DOHH2 (cell line): ENCODE measurements at regions not wholly inside any gene's neighbourhood (a gene's known extent, or its start where the extent isn't known, plus 50 kb on each side); places are given as distances from the start of the nearest gene placed in this dataset.

Experiments used
- H3F3A ChIP-seq: fragments of 200-600 bp; sonication (generic), shearing (Covaris generic); 2 replicates; pipeline ENCODE4 v1.6.0; 2016; ENCODE audit warnings: antibody characterized with exemption, mild to moderate bottlenecking; ENCODE audit not compliant: control insufficient read depth, insufficient read depth
- H3K27ac ChIP-seq: fragments of 200-600 bp; sonication (generic); 2 replicates; pipeline ENCODE4 v1.5.1; 2014; ENCODE audit warnings: low read depth, mild to moderate bottlenecking, low read length, moderate library complexity
- H3K27me3 ChIP-seq: fragments of 200-600 bp; sonication (generic); 2 replicates; pipeline ENCODE4 v1.6.1; 2014; ENCODE audit warnings: mild to moderate bottlenecking, low read length, mixed read lengths; ENCODE audit not compliant: control insufficient read depth
- H3K36me3 ChIP-seq: fragments of 200-600 bp; sonication (generic); 2 replicates; pipeline ENCODE4 v1.6.1; 2014; ENCODE audit warnings: mild to moderate bottlenecking, low read length, moderate library complexity, mixed read lengths; ENCODE audit not compliant: control insufficient read depth
- H3K4me1 ChIP-seq: fragments of 200-600 bp; sonication (generic); 2 replicates; pipeline ENCODE4 v1.6.1; 2014; ENCODE audit warnings: mild to moderate bottlenecking, low read length, mixed read lengths; ENCODE audit not compliant: control insufficient read depth
- H3K4me2 ChIP-seq: fragments of 200-600 bp; sonication (generic); 2 replicates; pipeline ENCODE4 v1.6.0; 2014; ENCODE audit warnings: mild to moderate bottlenecking, low read length, moderate library complexity
- H3K4me3 ChIP-seq: fragments of 200-600 bp; sonication (generic); 2 replicates; pipeline ENCODE4 v1.5.1; 2014; ENCODE audit warnings: mild to moderate bottlenecking, low read length, mixed read lengths
- H3K79me2 ChIP-seq: fragments of 200-600 bp; sonication (generic); 2 replicates; pipeline ENCODE4 v1.6.1; 2014; ENCODE audit warnings: mild to moderate bottlenecking, low read length, mixed read lengths; ENCODE audit not compliant: control insufficient read depth
- H3K9me2 ChIP-seq: fragments of 200-600 bp; sonication (generic); replicated peaks from 2 replicates; pipeline ENCODE4 v1.6.1; 2014; ENCODE audit warnings: mild to moderate bottlenecking, low read length, mixed read lengths; ENCODE audit not compliant: control insufficient read depth
- H3K9me3 ChIP-seq: fragments of 200-600 bp; sonication (generic); 2 replicates; pipeline ENCODE4 v1.6.1; 2014; ENCODE audit warnings: antibody characterized with exemption, low read length, mixed read lengths; ENCODE audit not compliant: control insufficient read depth, insufficient read depth
- H4K20me1 ChIP-seq: fragments of 200-600 bp; sonication (generic); 2 replicates; pipeline ENCODE4 v1.6.0; 2014; ENCODE audit warnings: low read depth, mild to moderate bottlenecking, antibody characterized with exemption, low read length, moderate library complexity; ENCODE audit not compliant: control insufficient read depth, insufficient read depth
- EZH2phosphoT487 ChIP-seq: fragments of 200-600 bp; sonication (generic); IDR thresholded peaks from 2 replicates; pipeline ENCODE4 v1.6.1; 2017; ENCODE audit warnings: borderline replicate concordance, mild to moderate bottlenecking, antibody characterized with exemption, low read length, moderate library complexity, mixed read lengths
- TF ChIP-seq, protein P1 (sequence below): fragments of 200-600 bp; sonication (generic); IDR thresholded peaks from one replicate; pipeline ENCODE4 v1.5.1; 2014; ENCODE audit warnings: antibody characterized with exemption, mild to moderate bottlenecking, low read depth, low read length; ENCODE audit not compliant: poor library complexity, severe bottlenecking

DNA sequence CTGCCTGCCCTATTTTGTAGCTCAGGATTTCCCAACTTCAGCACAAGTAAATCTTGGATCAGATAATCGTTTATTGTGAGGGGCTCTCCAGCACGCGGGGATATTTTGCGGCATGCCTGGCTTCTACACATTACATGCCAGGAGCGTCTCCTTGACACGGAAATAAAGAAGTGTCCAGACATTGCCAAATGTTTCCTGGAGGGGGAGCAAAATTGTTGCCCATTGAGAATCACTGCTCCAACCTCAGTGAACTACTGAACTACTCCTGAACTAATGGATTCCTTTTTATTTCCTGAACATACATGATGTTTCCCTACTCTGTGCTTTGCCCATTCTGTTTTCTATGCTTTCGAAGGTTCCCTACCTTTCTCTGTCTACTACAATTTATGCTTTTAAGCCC lies 1359.1 kb upstream of the ADGRL2 start:
- Histone ChIP-seq H3K9me3 (no peaks in the 10 kb centered on the region), H4K20me1 (no peaks in the 10 kb centered on the region), H3K4me1 (no peaks in the 10 kb centered on the region), H3F3A (no peaks in the 10 kb centered on the region), H3K27me3 (no peaks in the 10 kb centered on the region), H3K27ac (no peak overlapping the region), H3K4me2 (no peak overlapping the region), H3K36me3 (no peaks in the 10 kb centered on the region), H3K4me3 (no peak overlapping the region), H3K79me2 (no peaks in the 10 kb centered on the region), H3K9me2 (no peaks in the 10 kb centered on the region)
- no peak for TF ChIP-seq EZH2phosphoT487
- TF ChIP-seq, protein P1, sequence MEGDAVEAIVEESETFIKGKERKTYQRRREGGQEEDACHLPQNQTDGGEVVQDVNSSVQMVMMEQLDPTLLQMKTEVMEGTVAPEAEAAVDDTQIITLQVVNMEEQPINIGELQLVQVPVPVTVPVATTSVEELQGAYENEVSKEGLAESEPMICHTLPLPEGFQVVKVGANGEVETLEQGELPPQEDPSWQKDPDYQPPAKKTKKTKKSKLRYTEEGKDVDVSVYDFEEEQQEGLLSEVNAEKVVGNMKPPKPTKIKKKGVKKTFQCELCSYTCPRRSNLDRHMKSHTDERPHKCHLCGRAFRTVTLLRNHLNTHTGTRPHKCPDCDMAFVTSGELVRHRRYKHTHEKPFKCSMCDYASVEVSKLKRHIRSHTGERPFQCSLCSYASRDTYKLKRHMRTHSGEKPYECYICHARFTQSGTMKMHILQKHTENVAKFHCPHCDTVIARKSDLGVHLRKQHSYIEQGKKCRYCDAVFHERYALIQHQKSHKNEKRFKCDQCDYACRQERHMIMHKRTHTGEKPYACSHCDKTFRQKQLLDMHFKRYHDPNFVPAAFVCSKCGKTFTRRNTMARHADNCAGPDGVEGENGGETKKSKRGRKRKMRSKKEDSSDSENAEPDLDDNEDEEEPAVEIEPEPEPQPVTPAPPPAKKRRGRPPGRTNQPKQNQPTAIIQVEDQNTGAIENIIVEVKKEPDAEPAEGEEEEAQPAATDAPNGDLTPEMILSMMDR = no peak

DNA sequence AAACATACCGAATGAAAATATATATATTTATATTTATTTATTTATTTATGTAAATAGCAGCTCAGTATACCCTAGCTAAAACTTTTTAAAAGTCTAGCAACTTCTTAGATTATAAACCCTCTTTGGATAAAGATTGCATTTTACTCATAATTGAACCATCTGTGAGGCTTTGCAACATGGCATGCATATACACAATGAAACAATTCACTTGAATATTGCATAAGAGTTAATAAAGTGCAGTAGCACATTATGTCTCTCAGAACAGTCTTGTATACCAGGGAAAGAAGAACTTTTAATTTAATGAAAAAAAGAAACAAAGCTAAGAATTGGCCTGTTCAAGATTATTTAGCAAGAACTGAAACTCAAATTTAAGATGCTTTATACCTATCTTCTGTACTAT lies 1363.9 kb upstream of the ADGRL2 start:
- no peaks in the 10 kb centered on the region for H3K27me3 ChIP-seq
- H3K36me3 ChIP-seq = no peaks in the 10 kb centered on the region
- no peaks in the 10 kb centered on the region for H3K4me1 ChIP-seq
- no peaks in the 10 kb centered on the region for H3K9me3 ChIP-seq
- H3K79me2 ChIP-seq = no peaks in the 10 kb centered on the region
- no peak overlapping the region for H3K4me3 ChIP-seq
- H4K20me1 ChIP-seq = no peaks in the 10 kb centered on the region
- H3K4me2 ChIP-seq = no peak overlapping the region
- no peak overlapping the region for H3K27ac ChIP-seq
- TF ChIP-seq, protein P1 = no peak
- TF ChIP-seq EZH2phosphoT487 = no peak
- H3F3A ChIP-seq = no peaks in the 10 kb centered on the region
- H3K9me2 ChIP-seq = no peaks in the 10 kb centered on the region

DNA sequence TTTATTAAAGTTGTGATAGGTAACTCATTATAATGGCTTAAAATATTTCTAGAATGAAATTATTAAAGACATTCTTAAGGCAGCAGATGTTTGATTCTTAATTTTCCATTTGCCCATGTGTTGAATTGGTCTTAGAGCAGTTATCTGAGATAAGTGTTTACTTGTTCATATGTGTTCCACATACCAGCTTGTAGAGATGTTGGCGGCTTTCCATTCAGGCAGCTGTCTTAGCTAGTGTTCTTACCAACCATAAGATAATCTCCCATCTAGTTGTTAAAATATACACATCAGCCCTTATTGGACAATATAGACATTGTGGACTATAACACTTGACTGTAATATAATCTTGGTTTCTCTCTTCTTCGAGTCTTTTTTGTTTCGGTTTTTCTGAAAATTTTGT lies 1372.9 kb upstream of the ADGRL2 start:
- TF ChIP-seq, protein P1 = no peak
- no peak for TF ChIP-seq EZH2phosphoT487
- Histone ChIP-seq H3K27ac (no peak overlapping the region), H3K9me3 (no peaks in the 10 kb centered on the region), H3K4me2 (no peak overlapping the region), H3K36me3 (no peaks in the 10 kb centered on the region), H4K20me1 (no peaks in the 10 kb centered on the region), H3K9me2 (no peaks in the 10 kb centered on the region), H3K79me2 (no peaks in the 10 kb centered on the region), H3K4me1 (no peaks in the 10 kb centered on the region), H3K4me3 (no peak overlapping the region), H3K27me3 (no peaks in the 10 kb centered on the region), H3F3A (no peaks in the 10 kb centered on the region)

DNA sequence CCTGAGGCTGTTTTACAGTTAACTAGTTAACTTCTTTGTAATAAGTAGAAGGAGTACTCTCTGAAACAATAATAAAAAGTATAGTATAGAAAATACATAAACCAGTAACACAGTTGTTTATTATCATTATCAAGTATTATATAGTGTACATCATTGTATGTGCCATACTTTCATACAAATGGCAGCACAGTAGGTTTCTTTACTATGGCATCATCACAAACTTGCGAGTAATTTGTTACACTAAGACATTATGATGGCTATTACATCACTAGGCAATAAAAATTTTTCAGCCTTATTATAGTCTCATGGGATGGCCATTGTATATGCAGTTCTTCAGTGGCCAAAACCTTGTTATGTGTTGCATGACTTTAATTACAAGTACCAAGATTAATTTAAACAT lies 1376.5 kb upstream of the ADGRL2 start:
- TF ChIP-seq, protein P1 = no peak
- no peak for TF ChIP-seq EZH2phosphoT487
- Histone ChIP-seq H3K79me2 (no peaks in the 10 kb centered on the region), H3K36me3 (no peaks in the 10 kb centered on the region), H3K27me3 (no peaks in the 10 kb centered on the region), H3K9me2 (no peaks in the 10 kb centered on the region), H3K4me2 (no peak overlapping the region), H3K27ac (no peak overlapping the region), H3K9me3 (no peaks in the 10 kb centered on the region), H4K20me1 (no peaks in the 10 kb centered on the region), H3F3A (no peaks in the 10 kb centered on the region), H3K4me1 (no peaks in the 10 kb centered on the region), H3K4me3 (no peak overlapping the region)
